ENCODE measurements at regions not wholly inside any gene's neighbourhood (a gene's known extent, or its start where the extent isn't known, plus 50 kb on each side); places are given as distances from the start of the nearest gene placed in this dataset.

GRCh38 chr13:64718116-64718515 lies 2512.0 kb downstream of the PCDH9 start:
- TF ChIP-seq EP300 (IDR thresholded peaks at IDR 0.05): no peak
- TF ChIP-seq, protein P1, sequence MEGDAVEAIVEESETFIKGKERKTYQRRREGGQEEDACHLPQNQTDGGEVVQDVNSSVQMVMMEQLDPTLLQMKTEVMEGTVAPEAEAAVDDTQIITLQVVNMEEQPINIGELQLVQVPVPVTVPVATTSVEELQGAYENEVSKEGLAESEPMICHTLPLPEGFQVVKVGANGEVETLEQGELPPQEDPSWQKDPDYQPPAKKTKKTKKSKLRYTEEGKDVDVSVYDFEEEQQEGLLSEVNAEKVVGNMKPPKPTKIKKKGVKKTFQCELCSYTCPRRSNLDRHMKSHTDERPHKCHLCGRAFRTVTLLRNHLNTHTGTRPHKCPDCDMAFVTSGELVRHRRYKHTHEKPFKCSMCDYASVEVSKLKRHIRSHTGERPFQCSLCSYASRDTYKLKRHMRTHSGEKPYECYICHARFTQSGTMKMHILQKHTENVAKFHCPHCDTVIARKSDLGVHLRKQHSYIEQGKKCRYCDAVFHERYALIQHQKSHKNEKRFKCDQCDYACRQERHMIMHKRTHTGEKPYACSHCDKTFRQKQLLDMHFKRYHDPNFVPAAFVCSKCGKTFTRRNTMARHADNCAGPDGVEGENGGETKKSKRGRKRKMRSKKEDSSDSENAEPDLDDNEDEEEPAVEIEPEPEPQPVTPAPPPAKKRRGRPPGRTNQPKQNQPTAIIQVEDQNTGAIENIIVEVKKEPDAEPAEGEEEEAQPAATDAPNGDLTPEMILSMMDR (IDR thresholded peaks at IDR 0.05): no peak
- TF ChIP-seq POLR2AphosphoS5 (IDR thresholded peaks at IDR 0.05): no peak
- no peak for TF ChIP-seq POLR2A (IDR thresholded peaks at IDR 0.05; ENCODE audit: low read depth)

Measured in esophagus muscularis mucosa (tissue), 4 donors.